ENCODE measurements at regions not wholly inside any gene's neighbourhood (a gene's known extent, or its start where the extent isn't known, plus 50 kb on each side); places are given as distances from the start of the nearest gene placed in this dataset.

DNA sequence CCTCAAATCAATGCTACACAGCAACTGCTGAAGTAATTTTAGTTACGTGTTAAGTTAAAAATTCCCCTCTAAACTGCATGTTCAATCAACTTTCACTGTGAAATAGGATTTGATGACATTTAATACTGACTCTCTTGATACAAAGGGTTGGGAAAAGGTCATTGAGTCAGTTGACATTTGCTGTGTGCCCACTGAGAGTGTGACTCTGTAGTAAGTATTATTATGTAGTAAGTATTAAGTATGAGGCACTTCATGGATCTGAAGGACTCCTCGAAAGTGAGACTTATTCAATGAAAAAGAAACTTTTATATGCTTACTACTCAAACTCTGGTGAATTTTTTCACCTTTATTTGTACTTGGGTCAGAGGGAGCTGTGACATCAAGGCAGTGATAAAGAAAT, 83.1 kb upstream of the S1PR1 start:
- intact Hi-C loops (cut with DNase I; ENCODE audit: low total_unique reads): no loop called here
- no peak for DNase-seq
- Histone ChIP-seq H3K4me1 (peaks cover 0 to 18% (median 0%) of the 10 kb centered on the region in 4 donors), H3K4me3 (no peak overlapping the region), H3K27ac (no peak overlapping the region), H3K36me3 (no peaks in the 10 kb centered on the region), H3K9me3 (no peaks in the 10 kb centered on the region), H3K27me3 (no peaks in the 10 kb centered on the region)
- TF ChIP-seq, protein P1, sequence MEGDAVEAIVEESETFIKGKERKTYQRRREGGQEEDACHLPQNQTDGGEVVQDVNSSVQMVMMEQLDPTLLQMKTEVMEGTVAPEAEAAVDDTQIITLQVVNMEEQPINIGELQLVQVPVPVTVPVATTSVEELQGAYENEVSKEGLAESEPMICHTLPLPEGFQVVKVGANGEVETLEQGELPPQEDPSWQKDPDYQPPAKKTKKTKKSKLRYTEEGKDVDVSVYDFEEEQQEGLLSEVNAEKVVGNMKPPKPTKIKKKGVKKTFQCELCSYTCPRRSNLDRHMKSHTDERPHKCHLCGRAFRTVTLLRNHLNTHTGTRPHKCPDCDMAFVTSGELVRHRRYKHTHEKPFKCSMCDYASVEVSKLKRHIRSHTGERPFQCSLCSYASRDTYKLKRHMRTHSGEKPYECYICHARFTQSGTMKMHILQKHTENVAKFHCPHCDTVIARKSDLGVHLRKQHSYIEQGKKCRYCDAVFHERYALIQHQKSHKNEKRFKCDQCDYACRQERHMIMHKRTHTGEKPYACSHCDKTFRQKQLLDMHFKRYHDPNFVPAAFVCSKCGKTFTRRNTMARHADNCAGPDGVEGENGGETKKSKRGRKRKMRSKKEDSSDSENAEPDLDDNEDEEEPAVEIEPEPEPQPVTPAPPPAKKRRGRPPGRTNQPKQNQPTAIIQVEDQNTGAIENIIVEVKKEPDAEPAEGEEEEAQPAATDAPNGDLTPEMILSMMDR (IDR thresholded peaks at IDR 0.05): no peak

DNA sequence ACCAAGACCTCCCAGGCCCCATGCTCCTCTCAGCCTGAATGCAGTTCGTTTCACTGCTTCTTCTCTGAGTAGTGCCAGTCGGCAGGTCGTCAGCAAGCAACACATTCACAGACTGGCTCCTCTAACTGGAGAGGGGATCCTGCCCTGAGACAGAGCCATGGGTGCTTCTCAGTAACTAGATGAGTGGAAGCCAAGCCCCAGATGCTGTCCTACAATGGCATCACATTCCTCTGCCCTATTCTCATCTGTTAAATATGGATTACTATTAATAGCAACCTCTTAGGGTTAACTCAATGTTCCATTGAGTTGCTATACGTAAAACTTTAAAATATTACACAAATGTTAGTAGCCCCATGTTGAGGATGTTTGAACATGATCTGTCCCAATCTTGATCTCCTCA, 84.2 kb upstream of the S1PR1 start:
- Histone ChIP-seq H3K36me3 (no peaks in the 10 kb centered on the region), H3K27ac (no peak overlapping the region), H3K27me3 (no peaks in the 10 kb centered on the region), H3K4me1 (peaks cover 0 to 24% (median 0%) of the 10 kb centered on the region in 4 donors), H3K9me3 (no peaks in the 10 kb centered on the region), H3K4me3 (no peak overlapping the region)
- TF ChIP-seq, protein P1 (IDR thresholded peaks at IDR 0.05): no peak
- intact Hi-C loops (cut with DNase I; ENCODE audit: low total_unique reads): no loop called here
- DNase-seq: no peak

DNA sequence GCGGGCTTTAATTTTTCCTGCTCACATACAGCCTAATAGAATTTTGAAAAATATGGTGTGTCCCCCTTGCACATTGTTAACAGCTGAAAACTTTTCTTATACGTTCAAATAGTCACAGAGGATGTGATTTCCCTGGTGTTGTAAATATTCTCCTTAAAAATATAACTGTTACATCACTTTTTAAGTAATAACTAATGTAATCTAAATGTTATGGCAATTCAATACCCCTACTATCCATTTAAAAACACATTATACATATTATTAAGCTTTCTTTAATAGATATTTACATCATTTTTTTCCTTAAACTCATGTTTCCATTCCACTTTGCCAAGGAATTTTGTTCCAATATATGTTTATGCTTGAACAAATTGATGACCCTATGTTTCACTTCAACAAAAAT, 85.5 kb upstream of the S1PR1 start:
- Histone ChIP-seq H3K9me3 (no peaks in the 10 kb centered on the region), H3K4me3 (no peak overlapping the region), H3K27ac (no peak overlapping the region), H3K36me3 (no peaks in the 10 kb centered on the region), H3K4me1 (peaks cover 0 to 31% (median 0%) of the 10 kb centered on the region in 4 donors), H3K27me3 (no peaks in the 10 kb centered on the region)
- TF ChIP-seq, protein P1 (IDR thresholded peaks at IDR 0.05): no peak
- intact Hi-C loops (cut with DNase I; ENCODE audit: low total_unique reads): no loop called here
- no peak for DNase-seq

DNA sequence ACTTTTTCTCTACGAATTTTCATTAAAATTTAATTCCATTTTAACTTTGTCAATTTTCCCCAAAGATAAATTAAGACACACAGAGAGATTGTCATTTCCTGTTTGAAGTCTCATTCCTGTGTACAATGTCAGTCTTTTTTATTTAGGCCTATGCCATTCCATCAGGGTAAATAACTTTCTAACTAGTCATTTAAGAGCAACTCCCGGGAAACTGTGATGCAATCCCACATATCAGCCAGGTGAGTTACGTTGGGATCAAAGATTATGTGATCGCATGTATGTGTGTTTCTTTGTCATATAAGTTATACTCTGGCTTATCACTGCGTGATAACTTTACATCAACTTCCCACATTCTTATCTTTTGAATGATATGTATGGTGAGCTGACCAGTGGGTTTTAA, 86.1 kb upstream of the S1PR1 start:
- H3K36me3 ChIP-seq: no peaks in the 10 kb centered on the region
- TF ChIP-seq, protein P1 (IDR thresholded peaks at IDR 0.05): no peak
- intact Hi-C loops (cut with DNase I; ENCODE audit: low total_unique reads): no loop called here
- H3K27ac ChIP-seq: peak overlapping the region in 1 of 2 donors; percentile 8
- DNase-seq: no peak
- H3K4me1 ChIP-seq: peaks cover 0 to 31% (median 0%) of the 10 kb centered on the region in 4 donors
- no peaks in the 10 kb centered on the region for H3K9me3 ChIP-seq
- no peaks in the 10 kb centered on the region for H3K27me3 ChIP-seq
- H3K4me3 ChIP-seq: no peak overlapping the region

DNA sequence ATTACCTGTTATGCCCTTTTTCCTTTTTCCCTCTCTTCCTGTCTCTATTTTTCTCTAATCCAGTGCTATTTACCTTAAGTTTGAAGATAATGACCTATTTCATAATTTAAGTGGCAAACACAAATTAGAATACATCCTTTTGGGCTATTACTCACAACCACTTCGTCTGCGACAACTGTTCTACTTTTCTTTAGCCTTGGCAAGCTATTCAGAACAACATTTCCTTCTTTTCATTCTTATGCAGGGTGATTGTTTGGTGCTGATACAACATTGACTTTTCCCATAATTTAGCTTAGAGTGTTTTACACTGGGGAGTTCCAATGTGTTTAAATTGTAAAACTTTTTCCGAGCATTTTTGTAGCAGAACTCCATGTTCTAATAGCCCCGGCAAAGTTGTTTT, 86.6 kb upstream of the S1PR1 start:
- DNase-seq: no peak
- Histone ChIP-seq H3K4me3 (no peak overlapping the region), H3K36me3 (no peaks in the 10 kb centered on the region), H3K9me3 (no peaks in the 10 kb centered on the region), H3K27ac (peak overlapping the region; percentile 8 to 13), H3K4me1 (peaks cover 0 to 31% (median 0%) of the 10 kb centered on the region in 4 donors), H3K27me3 (no peaks in the 10 kb centered on the region)
- TF ChIP-seq, protein P1 (IDR thresholded peaks at IDR 0.05): no peak
- intact Hi-C loops (cut with DNase I; ENCODE audit: low total_unique reads): no loop called here

DNA sequence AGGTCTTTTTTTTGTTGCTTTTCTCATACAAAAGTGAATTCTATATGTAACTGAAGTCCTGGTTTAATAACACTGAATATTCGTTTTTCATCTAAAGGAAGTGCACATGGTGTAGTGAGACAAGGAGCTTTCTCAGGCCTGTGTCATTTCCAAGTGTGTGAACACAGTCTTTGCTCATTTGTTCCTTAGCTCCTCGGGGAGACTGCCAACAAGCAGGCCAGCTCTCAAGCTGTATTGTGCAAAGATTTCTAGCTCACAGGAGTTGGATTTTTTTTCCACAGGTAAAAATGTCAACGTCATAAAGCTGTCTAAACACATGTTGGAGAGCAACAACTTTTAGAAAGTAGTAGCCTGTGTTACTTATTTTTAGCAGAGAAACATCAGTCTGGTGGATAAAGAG, 87.8 kb upstream of the S1PR1 start:
- H3K27ac ChIP-seq: no peak overlapping the region
- H3K4me3 ChIP-seq: no peak overlapping the region
- H3K4me1 ChIP-seq: peaks cover 0 to 31% (median 0%) of the 10 kb centered on the region in 4 donors
- TF ChIP-seq, protein P1 (IDR thresholded peaks at IDR 0.05): no peak
- no peaks in the 10 kb centered on the region for H3K27me3 ChIP-seq
- intact Hi-C loops (cut with DNase I; ENCODE audit: low total_unique reads): no loop called here
- no peaks in the 10 kb centered on the region for H3K9me3 ChIP-seq
- peak in 1 of 2 donors; percentile 45 for DNase-seq
- no peaks in the 10 kb centered on the region for H3K36me3 ChIP-seq

Data from tibial artery (tissue), 4 donors.